GM12892 (cell line): ENCODE measurements at regions not wholly inside any gene's neighbourhood (a gene's known extent, or its start where the extent isn't known, plus 50 kb on each side); places are given as distances from the start of the nearest gene placed in this dataset.

Experiments used
- POLR2A ChIP-seq: IDR thresholded peaks from 2 replicates; pipeline ENCODE4 v1.6.1; 2011; ENCODE audit warnings: low read depth, low read length, control low read depth
- TAF1 ChIP-seq: IDR thresholded peaks from 2 replicates; pipeline ENCODE4 v1.6.1; 2011; ENCODE audit warnings: low read depth, mild to moderate bottlenecking, control low read depth, low read length, borderline replicate concordance

DNA sequence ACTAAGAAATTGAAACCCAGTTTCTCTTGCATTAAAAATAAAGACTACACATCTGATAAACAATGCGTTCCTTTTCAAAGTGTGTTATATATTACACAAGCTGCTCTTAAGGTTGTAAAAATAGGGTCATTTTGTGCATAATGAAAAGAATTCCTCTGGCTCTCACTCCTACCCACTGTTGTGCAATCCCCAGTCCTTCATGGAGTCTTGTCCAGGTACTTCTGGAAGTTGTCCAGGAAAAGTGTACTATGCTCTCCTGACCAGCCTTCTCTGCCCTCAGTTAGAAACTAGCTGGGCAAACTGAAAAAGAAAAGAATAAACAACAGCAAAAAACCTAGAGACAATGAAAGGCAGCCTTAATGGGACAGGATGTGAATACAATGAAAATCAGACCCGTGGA, 345.5 kb upstream of the PAPPA start:
- TF ChIP-seq TAF1 (no peak), POLR2A (no peak)
